Thoracic aorta (tissue), 2 donors: ENCODE measurements at regions not wholly inside any gene's neighbourhood (a gene's known extent, or its start where the extent isn't known, plus 50 kb on each side); places are given as distances from the start of the nearest gene placed in this dataset.
A peak's percentile ranks its signal among the peaks of the same experiment; 100 is the strongest.

Experiments used
- ATAC-seq: fragments of 150-250 bp; one replicate; pipeline ENCODE4 v1.8.0; 2017; ENCODE audit warnings: low read depth; ENCODE audit not compliant: insufficient number of reproducible peaks, low FRiP score
- DNase-seq: peaks from one replicate; pipeline ENCODE4 v3.0.0-alpha.2; 2020; ENCODE audit warnings: low spot score
- H3K27ac ChIP-seq, 2 donors: fragments of 200-600 bp; sonication (generic); 1 replicate in 1 of 2; 2 replicates in 1 of 2; pipeline ENCODE4 v1.5.1; 2016; ENCODE audit warnings: mild to moderate bottlenecking in 2 of 2, moderate library complexity in 2 of 2
- H3K27me3 ChIP-seq: fragments of 200-600 bp; sonication (generic); replicated peaks from 2 replicates; pipeline ENCODE4 v1.6.0; 2016; ENCODE audit warnings: mild to moderate bottlenecking; ENCODE audit not compliant: insufficient read depth
- H3K36me3 ChIP-seq: fragments of 200-600 bp; sonication (generic); one replicate; pipeline ENCODE4 v1.5.1; 2016
- H3K4me1 ChIP-seq, 2 donors: fragments of 200-600 bp; sonication (generic); 1 replicate in 1 of 2; 2 replicates in 1 of 2; pipeline versions ENCODE4 v1.5.1 to v1.6.0; 2016; ENCODE audit warnings: low read depth in 2 of 2, mild to moderate bottlenecking in 1 of 2; ENCODE audit not compliant: control insufficient read depth in 1 of 2
- H3K4me3 ChIP-seq: fragments of 200-600 bp; sonication (generic); 2 replicates; pipeline ENCODE4 v1.5.1; 2016; ENCODE audit warnings: mild to moderate bottlenecking
- H3K9me3 ChIP-seq: fragments of 200-600 bp; sonication (generic); 2 replicates; pipeline ENCODE4 v1.5.1; 2016
- CTCF ChIP-seq: fragments of 200-600 bp; sonication (generic); IDR thresholded peaks from one replicate; pipeline ENCODE4 v1.5.1; 2019; ENCODE audit warnings: antibody characterized with exemption

DNA sequence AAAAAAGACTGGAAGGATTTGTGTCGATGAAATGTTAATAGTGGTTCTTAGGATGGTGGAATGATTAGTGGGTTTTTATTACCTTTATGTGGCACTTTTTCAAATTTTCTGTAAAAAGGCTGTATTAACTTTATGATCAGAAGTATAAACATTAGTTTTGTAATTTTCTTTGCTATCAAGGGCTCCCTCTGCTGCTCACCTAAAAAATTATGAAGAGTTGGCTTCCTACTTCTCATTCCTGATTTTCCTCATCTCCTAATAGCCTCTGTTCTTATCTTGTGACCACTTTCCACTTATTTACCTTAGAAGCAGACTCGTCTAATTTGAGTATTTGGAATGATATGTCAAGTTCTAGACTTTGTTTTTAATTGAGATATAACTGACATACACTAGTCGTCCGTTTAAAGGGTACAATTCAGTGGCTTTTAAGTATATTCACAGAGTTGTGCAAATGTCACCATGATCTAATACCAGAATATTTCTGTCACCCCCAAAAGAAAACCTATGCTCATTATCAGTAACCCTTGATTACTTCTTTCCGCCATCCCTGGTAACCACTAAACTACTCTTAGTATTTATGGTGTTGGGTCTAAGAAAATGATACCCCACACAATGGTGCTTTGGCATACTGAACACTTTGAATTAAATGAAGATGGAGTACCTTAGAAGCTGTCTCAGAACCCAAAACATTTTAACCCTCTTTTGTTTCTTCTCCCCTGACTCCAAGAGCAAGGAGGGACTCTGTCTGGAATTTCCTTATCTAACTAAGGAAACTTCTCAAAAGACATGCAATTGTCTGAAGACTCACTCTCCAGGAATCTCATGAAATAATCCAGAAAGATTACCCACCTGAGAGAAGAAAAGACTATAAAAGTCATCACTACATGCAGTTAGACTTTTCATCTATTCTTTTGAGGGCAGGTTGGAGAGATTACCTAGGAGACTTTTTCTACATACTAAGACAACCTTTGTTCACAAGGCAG, 311.3 kb downstream of the DLEU7 start:
- peaks cover 21 to 26% of the 10 kb centered on the region in 2 donors for H3K4me1 ChIP-seq
- H3K27me3 ChIP-seq = no peaks in the 10 kb centered on the region
- DNase-seq (no peak), ATAC-seq (no peak)
- TF ChIP-seq CTCF = peak; percentile 51
- no peak overlapping the region for H3K27ac ChIP-seq
- H3K4me3 ChIP-seq = no peak overlapping the region
- H3K9me3 ChIP-seq = peaks cover 8% of the 10 kb centered on the region
- H3K36me3 ChIP-seq = no peaks in the 10 kb centered on the region

DNA sequence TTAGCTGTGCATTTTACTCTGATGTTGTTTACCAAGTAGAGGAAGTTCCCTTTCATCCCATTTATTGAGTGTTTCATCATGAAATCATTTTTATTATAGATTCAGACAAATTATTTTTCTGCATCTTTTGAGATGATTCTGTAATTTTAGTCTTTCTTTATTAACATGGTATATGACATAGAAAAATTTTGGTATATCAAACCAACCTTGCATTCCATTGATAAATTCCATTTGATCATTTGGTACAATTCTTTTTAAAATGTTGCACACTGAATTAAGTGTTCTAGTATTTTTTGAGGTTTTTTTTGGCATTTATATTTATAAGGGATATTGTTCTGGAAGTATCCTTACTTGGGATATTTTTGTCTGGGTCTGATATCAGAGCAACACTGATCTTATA, 308.4 kb downstream of the DLEU7 start:
- no peaks in the 10 kb centered on the region for H3K36me3 ChIP-seq
- TF ChIP-seq CTCF = no peak
- DNase-seq (no peak), ATAC-seq (no peak)
- no peak overlapping the region for H3K27ac ChIP-seq
- H3K27me3 ChIP-seq = no peaks in the 10 kb centered on the region
- no peak overlapping the region for H3K4me3 ChIP-seq
- H3K4me1 ChIP-seq = peaks cover 0 to 2% of the 10 kb centered on the region in 2 donors
- peaks cover 12% of the 10 kb centered on the region for H3K9me3 ChIP-seq

- DNase-seq (no peak), ATAC-seq (no peak)
- H3K4me3 ChIP-seq = no peak overlapping the region
- peaks cover 12% of the 10 kb centered on the region for H3K9me3 ChIP-seq
- no peaks in the 10 kb centered on the region for H3K36me3 ChIP-seq
- no peak overlapping the region for H3K27ac ChIP-seq
- no peak for TF ChIP-seq CTCF
- H3K27me3 ChIP-seq = no peaks in the 10 kb centered on the region
- H3K4me1 ChIP-seq = no peaks in the 10 kb centered on the region
Measured at GRCh38 chr13:50537029-50537428, 306.5 kb downstream of the DLEU7 start.

GRCh38 chr13:50539791-50540530, 303.5 kb downstream of the DLEU7 start:
- Histone ChIP-seq H3K4me3 (no peak overlapping the region), H3K4me1 (peaks cover 6 to 13% of the 10 kb centered on the region in 2 donors), H3K9me3 (peaks cover 8% of the 10 kb centered on the region), H3K36me3 (no peaks in the 10 kb centered on the region), H3K27ac (no peak overlapping the region), H3K27me3 (no peaks in the 10 kb centered on the region)
- DNase-seq (no peak), ATAC-seq (no peak)
- no peak for TF ChIP-seq CTCF

DNA sequence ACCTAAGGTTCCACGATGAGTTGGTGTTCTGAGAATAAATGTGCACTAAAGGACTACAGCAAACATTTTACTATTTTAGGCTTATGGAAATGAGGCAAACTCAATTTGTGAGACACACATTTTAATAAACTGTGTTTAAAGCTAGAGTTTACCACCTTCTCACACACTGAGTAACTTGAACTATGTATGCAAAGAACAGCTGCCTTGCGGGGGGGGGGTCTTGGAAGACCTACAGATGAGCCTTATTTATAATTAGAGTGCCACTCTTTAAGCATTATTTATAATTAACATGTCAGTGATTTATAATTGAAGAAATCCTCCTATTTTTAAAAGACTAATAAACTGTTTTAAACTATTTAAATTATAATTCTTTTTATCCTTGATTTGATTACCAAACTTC, 300.4 kb downstream of the DLEU7 start:
- no peaks in the 10 kb centered on the region for H3K36me3 ChIP-seq
- ATAC-seq = no peak
- H3K27ac ChIP-seq = no peak overlapping the region
- DNase-seq = no peak
- no peaks in the 10 kb centered on the region for H3K9me3 ChIP-seq
- peaks cover 6 to 18% of the 10 kb centered on the region in 2 donors for H3K4me1 ChIP-seq
- H3K27me3 ChIP-seq = no peaks in the 10 kb centered on the region
- no peak for TF ChIP-seq CTCF
- H3K4me3 ChIP-seq = no peak overlapping the region
